ENCODE measurements at regions not wholly inside any gene's neighbourhood (a gene's known extent, or its start where the extent isn't known, plus 50 kb on each side); places are given as distances from the start of the nearest gene placed in this dataset.
"Not testable (repeated sequence)": the region's sequence is repeated elsewhere in the genome, so short reads cannot be mapped to it uniquely, and the experiment has no call there.

DNA sequence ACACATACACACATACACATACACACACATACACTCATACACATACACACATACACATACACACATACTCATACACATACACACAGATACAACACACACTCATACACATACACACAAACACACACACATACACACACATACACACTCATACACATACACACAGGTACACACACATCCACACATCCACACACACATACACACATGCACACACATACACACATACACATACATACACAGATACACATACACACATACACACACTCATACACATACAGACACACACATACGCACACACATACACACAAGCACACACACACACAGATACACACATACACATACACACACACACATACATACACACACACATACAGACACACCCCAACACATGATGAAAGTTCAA lies 729.1 kb upstream of the SOX11 start:
- DNase-seq = no peak

DNA sequence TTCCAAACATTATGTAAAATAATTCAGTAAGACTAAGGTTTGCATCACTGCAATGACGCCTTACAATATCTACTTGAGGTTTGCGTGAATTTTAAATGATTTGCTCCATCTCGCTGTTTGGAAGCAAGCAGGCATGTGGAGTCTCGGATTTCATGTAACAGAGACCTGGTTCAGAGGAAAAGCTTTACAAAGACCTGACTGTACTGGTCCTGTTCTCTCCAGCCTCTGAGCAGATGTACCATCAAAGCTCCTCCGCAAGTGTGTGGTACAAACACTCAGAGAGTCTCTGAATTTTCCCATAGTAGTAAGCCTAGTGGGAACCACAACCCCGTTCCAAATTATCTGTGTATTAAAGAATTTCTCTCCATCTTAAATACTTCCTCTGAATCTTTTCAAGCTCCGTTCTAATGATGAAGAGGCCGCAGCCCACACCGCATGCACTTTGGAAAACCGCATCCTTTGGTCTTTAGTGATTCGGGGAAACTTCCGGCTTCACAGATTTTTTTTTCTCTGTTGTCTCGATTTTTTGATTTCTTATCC lies 728.1 kb upstream of the SOX11 start:
- DNase-seq = no peak

DNA sequence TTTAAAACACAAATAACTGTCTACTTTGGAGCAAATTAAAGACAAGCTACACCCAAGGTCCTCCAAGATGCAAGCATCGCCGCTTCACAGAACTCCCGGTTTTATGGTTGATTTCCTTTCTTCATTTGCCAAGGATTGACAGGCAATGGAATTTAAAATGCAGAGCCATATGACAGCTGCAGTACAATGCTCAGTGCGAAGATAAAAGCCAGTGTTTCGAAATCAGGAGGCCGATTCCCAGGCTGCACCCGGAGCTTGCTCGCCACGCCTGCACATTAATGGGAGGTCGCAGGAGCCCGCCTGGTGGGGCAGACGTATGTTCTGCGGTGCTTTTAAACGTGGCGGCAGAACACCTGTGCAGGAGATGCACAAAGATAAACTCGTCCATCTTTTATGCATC lies 727.6 kb upstream of the SOX11 start:
- no peak for DNase-seq

DNA sequence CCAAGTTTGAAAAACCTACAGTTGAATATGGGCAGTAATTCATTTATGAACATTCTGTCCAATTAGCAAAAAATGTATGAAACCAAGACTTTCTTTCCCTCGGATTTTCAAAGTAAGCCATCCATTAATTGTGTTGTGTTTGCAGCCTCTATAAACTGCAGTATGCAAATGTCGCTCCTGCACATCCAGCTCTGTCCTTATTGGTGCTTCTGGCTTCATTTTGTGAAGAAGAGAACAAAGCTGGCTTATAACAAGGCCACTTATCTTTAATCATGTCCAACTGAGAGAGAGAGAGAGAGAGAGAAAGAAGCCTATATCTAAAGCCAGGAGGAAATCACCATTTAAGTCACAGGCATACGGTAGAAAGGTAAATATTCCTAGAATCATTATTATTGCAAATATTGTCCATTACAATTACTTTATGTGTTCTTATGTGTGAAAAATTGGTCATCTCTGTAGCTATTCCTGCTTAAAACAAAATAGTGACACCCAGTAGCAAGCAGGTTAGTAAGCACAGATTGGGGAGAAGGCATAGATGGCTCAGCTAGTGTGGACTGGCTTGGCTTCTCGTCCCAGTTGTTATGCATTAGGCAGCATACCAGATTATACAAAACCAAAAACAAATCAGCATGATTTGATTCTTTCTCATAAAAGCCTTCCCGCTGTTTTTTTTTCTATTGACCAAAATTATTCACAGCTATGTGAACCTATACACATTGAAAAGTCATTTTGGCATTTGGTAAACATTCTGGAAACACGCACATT lies 726.4 kb upstream of the SOX11 start:
- DNase-seq = no peak

DNA sequence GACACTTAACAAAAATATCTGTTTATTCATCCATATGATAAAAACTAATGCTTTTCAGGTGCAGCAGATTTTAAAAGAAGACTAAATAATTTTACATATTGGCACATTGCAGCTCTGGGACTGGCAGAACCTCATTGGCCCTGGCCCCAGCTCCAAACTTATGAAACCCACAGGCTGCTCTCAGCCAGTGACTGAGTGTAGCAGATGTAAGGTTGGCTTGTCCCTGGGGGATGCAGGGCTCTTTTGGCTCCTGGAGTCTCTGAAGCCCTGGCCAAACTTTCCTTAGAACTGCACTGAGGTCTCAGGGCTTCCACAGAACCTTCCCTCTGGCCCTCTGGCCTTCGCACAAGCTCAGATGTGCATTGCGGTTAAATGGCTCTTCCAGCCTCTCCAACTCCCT lies 725.0 kb upstream of the SOX11 start:
- DNase-seq = no peak

DNA sequence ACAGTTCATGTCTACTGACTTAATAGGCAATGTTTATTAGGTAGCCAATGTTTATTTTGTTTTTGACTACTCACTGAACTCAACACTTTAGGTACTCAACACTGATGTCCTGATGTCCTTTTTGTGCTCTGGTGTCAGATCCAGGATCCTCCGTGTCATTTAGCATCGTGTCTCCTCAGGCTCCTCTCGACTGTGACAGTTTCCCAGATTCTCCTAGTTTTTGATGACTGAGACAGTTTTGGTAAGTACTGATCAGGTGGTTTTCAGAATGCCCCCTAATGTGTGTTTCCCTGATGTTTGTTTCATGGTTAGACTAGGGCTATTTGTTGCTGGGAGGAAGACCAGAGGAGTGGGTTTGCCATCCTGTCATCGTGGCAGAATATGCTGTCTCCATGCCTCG lies 719.7 kb upstream of the SOX11 start:
- no peak for DNase-seq

DNA sequence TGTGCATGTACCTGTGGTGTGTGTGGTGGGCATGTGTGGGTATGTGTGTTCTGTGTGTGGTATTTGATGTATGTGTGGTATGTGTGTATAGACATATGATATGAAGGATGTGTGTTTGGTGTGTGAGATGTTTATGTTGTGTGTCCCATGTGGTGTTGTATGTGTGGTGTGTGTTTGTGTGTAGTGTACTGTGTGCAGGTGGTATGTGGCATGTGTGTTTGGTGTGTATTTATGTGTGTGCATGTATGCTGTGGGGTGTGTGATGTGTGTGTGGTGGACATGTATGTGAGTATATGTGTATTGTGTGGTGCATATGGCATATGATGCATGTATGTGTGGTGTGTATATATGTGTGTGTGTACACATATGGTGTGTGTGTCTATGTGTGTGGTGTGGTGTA lies 718.8 kb upstream of the SOX11 start:
- DNase-seq = no peak

DNA sequence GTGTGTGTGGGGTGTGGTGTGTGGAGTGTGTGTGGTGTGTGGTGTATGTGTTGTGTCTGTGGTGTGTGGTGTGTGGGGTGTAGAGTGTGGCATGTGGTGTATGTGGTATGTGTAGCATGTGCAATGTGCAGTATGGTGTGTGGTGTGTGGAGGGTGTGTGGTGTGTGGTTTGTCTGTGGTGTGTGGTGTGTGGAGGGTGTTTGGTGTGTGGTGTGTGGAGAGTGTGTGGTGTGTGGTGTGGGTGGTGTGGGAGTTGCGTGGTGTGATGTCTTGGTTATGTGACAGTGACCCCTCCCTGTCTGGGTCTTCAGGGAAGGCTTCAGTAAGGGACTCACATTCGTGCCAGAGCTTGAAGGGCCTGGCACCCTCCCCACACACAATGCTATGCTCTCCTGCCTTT lies 718.2 kb upstream of the SOX11 start:
- no peak for DNase-seq

DNA sequence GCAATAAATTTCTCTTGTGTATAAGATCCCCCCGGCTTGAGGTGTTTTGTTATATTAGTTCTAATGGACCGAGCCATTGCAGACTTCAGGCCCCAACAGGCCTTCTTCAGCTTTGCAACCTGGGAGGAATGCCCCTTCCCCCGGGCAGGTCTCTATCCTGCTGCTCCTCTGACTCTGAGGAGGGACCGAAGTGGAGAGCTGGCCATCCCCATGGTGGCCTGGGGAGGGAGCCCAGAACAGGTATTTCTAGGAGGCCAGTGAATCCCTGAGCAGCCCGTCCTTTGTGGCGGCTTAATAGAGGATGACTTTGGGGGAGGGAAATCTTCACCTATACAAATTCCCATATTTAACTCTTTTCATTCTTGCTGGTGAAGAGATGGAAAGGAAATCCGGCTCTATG lies 715.8 kb upstream of the SOX11 start:
- no peak for DNase-seq

DNA sequence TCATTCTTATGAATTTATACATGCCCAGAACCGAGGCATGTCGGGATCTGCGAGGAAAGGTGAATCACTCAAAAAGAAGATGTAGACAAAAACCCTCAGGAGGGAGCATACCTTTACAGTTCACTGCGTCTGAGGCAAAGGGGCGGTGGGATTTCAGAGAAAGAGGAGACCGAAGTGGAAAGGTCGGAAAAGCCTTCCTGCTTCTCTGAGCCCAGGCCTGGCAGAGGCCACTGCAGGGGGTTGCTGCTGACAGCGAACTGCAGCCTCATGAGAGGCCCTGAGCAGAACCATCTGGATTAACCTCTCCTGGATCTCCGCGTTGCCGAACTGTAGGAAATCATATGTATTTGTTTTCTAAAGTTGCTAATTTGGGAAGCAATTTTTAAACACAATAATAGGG lies 713.1 kb upstream of the SOX11 start:
- no peak for DNase-seq

DNA sequence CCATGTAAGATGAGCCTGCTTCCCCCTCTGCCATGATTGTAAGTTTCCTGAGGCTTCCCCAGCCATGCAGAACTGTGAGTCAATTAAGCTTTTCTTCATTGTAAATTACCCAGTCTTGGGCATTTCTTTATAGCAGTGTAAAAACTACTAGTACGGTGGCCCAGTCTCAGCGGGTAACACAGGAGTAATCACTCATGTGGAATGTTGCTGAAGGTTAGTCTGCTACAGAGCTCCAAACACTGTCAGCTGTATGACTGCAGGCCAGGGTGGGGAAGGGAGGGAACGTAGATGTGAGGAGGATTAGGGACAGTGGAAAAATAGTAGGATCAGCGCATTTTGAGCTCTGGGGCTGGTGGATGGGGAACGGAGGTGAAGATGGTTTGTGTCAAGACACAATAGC lies 711.2 kb upstream of the SOX11 start:
- no peak for DNase-seq

DNA sequence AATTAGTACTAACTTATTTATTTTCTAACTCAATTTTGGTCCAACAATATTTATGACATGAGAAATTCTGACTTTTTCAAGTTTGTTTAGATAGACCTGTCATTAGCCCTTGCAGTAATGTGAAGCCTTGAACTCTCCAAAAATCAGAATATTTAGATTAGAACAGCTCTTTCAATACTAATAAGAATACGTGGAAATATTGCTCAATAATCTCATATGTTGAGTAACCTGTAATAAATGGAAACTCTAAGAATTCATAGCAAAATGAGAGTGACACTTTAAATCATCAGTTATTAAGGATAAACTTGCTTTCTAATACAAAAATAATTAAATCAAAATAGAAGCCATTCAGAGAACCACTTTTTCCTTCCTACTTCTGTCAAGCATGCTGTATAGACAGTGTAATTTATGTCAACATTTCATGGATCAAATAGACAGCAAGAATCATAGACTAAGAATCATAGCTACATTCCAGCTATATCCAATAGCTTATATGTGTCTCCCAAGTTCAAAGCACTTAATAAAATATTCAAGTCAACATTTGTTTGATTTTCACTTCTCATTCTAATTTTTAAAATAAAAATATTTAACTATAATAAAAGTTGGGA lies 710.3 kb upstream of the SOX11 start:
- no peak for DNase-seq

DNA sequence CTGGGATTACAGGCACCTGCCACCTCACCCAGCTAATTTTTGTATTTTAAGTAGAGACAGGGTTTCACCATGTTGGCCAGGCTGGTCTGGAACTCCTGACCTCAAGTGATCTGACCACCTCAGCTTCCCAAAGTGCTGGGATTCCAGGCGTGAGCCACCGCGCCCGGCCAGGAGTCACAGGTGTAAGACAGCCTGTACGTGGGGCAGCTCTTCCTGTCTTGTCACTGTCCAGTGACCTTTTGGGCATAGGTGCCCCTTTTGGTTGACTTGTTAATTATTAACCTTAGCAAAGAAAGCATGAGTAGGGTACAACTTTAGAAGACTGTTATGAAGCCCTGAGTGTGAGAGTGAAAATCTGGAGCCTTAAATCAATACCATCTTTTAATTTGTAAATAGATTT lies 703.7 kb upstream of the SOX11 start:
- DNase-seq = not testable (repeated sequence)

DNA sequence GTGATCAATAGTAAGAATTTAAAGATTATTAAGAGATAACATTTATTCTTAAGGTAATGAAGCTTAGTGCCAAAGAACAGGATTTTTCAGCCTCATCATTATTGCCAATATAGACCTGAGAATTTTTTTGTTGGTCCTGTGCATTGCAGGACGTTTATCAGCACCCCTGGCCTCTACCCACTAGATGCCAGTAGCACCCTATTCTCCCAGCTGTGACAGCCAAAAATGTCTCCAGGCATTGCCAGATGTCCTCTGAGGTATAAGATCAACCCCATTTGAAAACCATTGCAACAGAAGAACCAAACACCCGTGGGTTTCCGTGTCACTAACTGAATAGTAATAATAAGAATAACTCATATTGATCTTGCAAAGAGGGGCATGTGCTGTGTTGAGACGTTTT lies 700.0 kb upstream of the SOX11 start:
- DNase-seq = no peak

DNA sequence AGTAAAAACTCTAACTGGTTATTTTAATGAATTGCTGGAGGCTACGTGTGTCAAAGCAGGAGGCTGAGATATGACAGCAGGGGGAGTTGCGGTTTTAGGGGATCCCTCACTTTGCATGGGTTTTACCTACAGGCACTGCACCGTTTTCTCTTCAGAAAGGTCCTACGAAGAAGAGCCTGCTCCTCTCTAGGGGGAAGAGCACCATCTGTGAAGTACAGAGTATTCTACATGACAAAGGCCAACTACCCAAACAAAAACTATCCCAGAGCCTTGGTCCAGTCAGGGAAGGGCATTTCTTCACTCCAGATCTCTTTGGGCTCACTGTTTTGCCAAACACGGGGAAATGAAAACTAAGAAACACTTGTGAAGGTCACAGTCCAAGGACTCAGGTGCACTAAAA lies 696.7 kb upstream of the SOX11 start:
- DNase-seq = no peak

DNA sequence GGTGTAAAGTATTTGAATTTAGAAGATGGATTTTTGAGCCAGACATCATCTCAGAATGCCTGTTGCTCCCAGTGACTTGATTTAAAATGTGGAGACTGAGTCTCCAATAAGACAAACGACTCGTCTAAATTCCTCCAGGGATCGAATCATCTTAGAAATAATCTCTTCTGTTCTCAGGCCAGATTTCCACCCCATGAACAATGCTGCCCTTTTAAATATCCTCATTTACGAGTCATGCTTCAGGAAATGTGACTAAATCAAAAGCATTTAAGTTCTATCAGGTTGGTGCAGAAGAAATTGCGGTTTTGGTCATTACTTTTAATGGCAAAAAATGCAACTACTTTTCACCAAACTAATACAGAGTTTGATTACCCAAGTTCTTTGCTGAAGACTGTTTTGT lies 684.6 kb upstream of the SOX11 start:
- DNase-seq = no peak

DNA sequence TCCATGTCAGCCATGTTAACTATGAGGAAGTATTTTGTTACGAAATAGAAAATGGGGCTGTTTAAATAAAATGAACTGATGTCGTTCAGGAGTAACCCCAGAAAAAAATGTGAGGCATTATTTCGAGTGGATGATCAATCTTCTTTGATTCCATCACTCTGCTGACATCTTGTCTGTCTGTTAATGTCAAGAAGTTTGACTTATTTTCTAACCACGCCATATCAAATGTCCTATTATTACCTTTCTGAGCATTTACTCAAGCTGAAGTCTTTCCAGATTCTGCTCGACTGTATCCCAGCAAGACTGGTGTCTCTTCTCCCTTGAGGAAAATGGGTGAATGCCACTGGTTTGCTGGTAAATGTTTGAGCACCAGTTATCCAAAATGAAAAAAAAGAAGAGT lies 672.9 kb upstream of the SOX11 start:
- no peak for DNase-seq

DNA sequence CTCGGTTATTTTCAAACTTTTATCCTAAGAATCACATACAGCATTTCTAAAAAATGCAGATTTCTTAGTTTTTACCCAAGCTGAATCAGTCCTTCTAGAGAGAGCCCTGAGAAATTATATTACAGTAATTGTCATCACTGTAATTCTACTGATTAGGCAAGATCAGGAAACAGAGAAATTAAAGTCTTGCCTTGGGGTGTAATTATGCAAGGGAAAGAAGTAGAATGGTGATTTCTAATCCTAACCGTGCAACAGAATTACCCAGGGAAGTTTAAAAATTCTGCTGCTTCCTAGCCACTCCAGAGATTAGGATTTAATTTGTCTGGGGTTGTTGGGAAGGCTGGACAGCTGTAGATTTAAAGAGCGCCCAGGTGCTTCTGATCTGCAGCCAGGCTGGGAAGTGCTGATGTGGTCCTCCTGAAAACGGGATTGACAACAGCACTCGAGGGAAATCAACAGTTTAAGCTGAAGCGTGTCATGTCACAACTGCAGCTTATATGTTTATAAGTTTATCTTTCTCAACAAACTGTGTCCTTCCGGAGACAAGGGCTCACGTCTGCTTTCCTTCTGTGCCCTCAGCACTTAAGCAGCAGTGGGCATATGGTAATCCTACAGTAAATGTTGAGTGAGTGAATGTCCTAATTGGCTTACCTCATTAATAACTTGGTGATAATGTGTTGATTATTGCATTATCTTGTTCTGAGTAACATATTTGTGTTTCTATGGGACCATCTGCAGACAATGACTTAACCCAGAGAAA lies 671.9 kb upstream of the SOX11 start:
- DNase-seq = no peak

DNA sequence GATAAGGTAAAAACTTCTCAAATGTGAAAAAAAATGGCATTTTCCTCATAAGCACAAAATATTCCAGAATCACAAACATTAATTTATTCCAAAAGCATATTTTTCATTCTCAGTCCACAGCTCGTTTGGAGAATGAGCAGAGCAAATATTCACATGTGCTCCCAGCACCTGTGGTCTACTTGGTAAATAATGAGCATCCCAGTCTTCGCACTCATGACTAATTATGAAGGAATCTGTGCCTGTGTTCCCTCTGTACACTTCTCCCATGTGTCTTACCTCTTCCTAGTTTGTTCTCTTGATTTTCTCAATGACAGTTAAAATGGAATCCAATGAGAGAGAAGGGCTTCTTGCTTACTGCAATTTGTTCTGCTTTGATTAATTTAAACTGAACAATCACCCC lies 671.0 kb upstream of the SOX11 start:
- no peak for DNase-seq

DNA sequence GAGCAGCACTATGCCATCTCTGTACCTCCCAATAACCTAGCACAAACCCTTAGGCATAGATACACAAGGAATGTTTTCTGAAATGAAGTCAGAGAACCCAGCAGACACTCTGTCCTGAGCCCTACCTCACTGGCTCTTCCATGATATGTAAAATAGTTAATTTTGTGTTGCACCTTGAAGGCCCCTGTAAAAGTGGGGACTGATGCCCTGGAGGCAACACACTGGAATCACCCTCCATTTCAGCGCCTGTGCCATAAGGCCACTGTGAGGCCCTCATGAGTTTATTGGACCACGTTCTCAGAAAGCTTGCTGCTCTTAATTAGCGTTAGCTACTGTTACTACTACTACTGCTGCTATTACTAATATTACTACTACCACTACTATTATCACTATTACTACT lies 670.1 kb upstream of the SOX11 start:
- no peak for DNase-seq

DNA sequence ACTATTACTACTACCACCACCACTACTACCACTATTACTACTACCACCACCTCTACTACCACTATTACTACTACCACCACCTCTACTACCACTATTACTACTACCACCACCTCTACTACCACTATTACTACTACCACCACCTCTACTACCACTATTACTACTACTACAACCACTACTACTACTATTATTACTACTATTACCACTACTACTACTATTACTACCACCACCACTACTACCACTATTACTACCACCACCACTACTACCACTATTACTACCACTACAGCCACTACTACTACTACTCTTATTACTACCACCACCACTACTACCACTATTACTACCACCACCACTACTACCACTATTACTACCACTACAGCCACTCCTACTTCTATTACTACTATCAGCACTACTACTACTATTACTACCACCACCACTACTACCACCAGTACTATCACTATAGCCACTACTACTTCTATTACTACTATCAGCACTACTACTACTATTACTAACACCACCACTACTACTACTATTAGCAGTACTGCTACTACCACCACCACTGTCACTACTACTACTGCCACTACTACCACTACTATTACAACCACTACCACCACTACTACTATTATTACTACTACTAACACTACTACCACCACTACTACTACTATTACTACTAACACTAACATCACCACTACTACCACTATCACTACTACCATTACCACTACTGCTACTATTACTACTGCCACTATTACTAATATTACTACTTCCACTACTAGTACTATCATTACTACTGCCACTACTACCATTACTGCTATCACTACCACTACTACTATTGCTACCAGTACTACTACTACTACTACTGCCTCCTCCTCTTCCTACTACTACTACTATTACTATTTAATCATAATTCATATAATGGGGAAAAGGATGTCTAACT lies 669.2 kb upstream of the SOX11 start:
- DNase-seq = not testable (repeated sequence)

DNA sequence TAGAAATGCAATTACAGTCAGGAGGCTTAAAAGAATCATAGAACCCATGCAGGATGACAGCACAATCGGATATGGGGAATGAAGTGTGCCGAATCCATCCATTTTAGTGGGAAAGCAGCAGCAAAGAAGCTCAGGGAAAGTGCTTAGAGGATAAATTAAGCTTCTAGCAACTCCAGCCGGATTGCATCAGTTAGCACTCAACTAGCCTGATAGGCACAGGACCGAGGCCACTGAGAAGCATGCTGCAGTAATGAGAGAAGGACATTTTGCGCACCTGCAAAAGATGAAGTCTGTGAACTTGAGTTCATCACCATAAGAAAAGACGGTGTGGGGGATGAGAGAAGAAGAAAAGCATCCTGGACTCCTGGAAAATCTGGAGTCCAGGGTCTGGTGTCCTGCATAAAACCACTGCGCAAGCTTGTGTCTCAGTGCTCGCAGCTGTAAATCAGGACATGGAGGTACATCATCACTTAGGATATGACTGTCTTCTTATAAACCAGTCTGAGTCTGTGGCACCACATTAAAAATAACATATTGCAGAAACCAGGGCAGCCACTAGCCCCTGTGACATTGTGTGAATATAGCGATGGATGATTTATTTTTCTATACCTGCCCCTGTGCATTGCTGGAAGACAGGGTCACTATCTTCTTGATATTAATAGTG lies 665.5 kb upstream of the SOX11 start:
- DNase-seq = no peak
